Smooth muscle cell (in vitro differentiated cells): ENCODE measurements at regions not wholly inside any gene's neighbourhood (a gene's known extent, or its start where the extent isn't known, plus 50 kb on each side); places are given as distances from the start of the nearest gene placed in this dataset. TPM values are rescaled to one million over a fixed set of nuclear protein-coding genes. Genes with fewer than 3 reads are reported as not detected.

Experiments
- DNase-seq: peaks from one replicate; lab custom pipeline; 2025; ENCODE audit not compliant: unreplicated experiment; lab: John Stamatoyannopoulos, UW
- H2AFZ ChIP-seq: fragments of 200-600 bp; sonication (generic); 2 replicates; pipeline ENCODE4 v1.6.0; 2016; ENCODE audit warnings: antibody characterized with exemption, low read depth, mild to moderate bottlenecking
- H3F3A ChIP-seq: fragments of 200-600 bp; sonication (generic); 2 replicates; pipeline ENCODE4 v1.6.0; 2017; ENCODE audit warnings: antibody characterized with exemption, low read depth
- H3K27ac ChIP-seq: fragments of 200-600 bp; sonication (generic); 2 replicates; pipeline ENCODE4 v1.5.1; 2016; ENCODE audit warnings: low read depth, mild to moderate bottlenecking
- H3K27me3 ChIP-seq: fragments of 200-600 bp; sonication (generic); 2 replicates; pipeline ENCODE4 v1.6.1; 2016; ENCODE audit warnings: low read depth, mild to moderate bottlenecking
- H3K36me3 ChIP-seq: fragments of 200-600 bp; sonication (generic); 2 replicates; pipeline ENCODE4 v1.5.1; 2016; ENCODE audit warnings: low read depth
- H3K4me1 ChIP-seq: fragments of 200-600 bp; sonication (generic); 2 replicates; pipeline ENCODE4 v1.5.1; 2016; ENCODE audit warnings: low read depth
- H3K4me2 ChIP-seq: fragments of 200-600 bp; sonication (generic); 2 replicates; pipeline ENCODE4 v1.6.0; 2016; ENCODE audit warnings: mild to moderate bottlenecking
- H3K4me3 ChIP-seq: fragments of 200-600 bp; sonication (generic); 2 replicates; pipeline ENCODE4 v1.5.1; 2016; ENCODE audit warnings: mild to moderate bottlenecking
- H3K79me2 ChIP-seq: fragments of 200-600 bp; sonication (generic); 2 replicates; pipeline ENCODE4 v1.6.0; 2016; ENCODE audit warnings: low read depth, mild to moderate bottlenecking
- H3K9ac ChIP-seq: fragments of 200-600 bp; sonication (generic); 2 replicates; pipeline ENCODE4 v1.6.0; 2016; ENCODE audit warnings: low read depth
- H3K9me3 ChIP-seq: fragments of 200-600 bp; sonication (generic); replicated peaks from 2 replicates; pipeline ENCODE4 v1.5.1; 2016; ENCODE audit warnings: low read depth
- H4K20me1 ChIP-seq: fragments of 200-600 bp; sonication (generic); 2 replicates; pipeline ENCODE4 v1.6.0; 2016; ENCODE audit warnings: low read depth
- CTCF ChIP-seq: fragments of 200-600 bp; sonication (generic); IDR thresholded peaks from 2 replicates; pipeline ENCODE4 v1.5.1; 2017; ENCODE audit warnings: borderline replicate concordance, mild to moderate bottlenecking, antibody characterized with exemption; ENCODE audit not compliant: insufficient read depth, poor library complexity, severe bottlenecking
- WGBS: methylation state at CpG from one replicate; pipeline ENCODE4 v1.1.7; 2016; ENCODE audit warnings: low lambda C conversion rate; 5-methylcytosine and 5-hydroxymethylcytosine counted together
- small RNA-seq: library from RNA; depleted of rRNA; stranded (forward); fragments of <200 nt; gene quantifications from one replicate; pipeline ENCODE3, GENCODE V24; 2014

GRCh38 chr12:83186419-83186818 lies 499.7 kb downstream of the TMTC2 start:
- Histone ChIP-seq H3K79me2 (no peaks in the 10 kb centered on the region), H3K4me3 (no peak overlapping the region), H3K27me3 (no peaks in the 10 kb centered on the region), H3K27ac (no peak overlapping the region), H3K36me3 (no peaks in the 10 kb centered on the region), H4K20me1 (no peaks in the 10 kb centered on the region), H3K9ac (no peak overlapping the region), H2AFZ (no peak overlapping the region), H3K4me2 (no peak overlapping the region), H3K4me1 (peaks cover 12% of the 10 kb centered on the region), H3F3A (no peaks in the 10 kb centered on the region), H3K9me3 (no peaks in the 10 kb centered on the region)
- 92% methylated on average over 1 of the region's 1 CpG for WGBS
- TF ChIP-seq CTCF = no peak
- DNase-seq = no peak

GRCh38 chr12:83185241-83185640 lies 498.5 kb downstream of the TMTC2 start:
- H3F3A ChIP-seq = no peaks in the 10 kb centered on the region
- WGBS = 38% methylated on average over 1 of the region's 1 CpG
- H3K9ac ChIP-seq = no peak overlapping the region
- no peak overlapping the region for H3K4me3 ChIP-seq
- TF ChIP-seq CTCF = no peak
- H3K36me3 ChIP-seq = no peaks in the 10 kb centered on the region
- no peaks in the 10 kb centered on the region for H4K20me1 ChIP-seq
- H3K4me1 ChIP-seq = peaks cover 12% of the 10 kb centered on the region
- H2AFZ ChIP-seq = no peak overlapping the region
- DNase-seq = no peak
- H3K79me2 ChIP-seq = no peaks in the 10 kb centered on the region
- H3K9me3 ChIP-seq = no peaks in the 10 kb centered on the region
- H3K4me2 ChIP-seq = no peak overlapping the region
- no peaks in the 10 kb centered on the region for H3K27me3 ChIP-seq
- H3K27ac ChIP-seq = no peak overlapping the region

Small RNAs in the stretch of these regions (small RNA-seq; reads per million reads assigned to genes)
- not detected for gene RF00334
